A204.1 (cell line): ENCODE measurements at regions not wholly inside any gene's neighbourhood (a gene's known extent, or its start where the extent isn't known, plus 50 kb on each side); places are given as distances from the start of the nearest gene placed in this dataset.

Experiments used
- FAIRE-seq: peaks from 2 replicates; lab custom pipeline; 2012; peaks lifted over from hg19 to GRCh38; lab: Jason Lieb, UNC

DNA sequence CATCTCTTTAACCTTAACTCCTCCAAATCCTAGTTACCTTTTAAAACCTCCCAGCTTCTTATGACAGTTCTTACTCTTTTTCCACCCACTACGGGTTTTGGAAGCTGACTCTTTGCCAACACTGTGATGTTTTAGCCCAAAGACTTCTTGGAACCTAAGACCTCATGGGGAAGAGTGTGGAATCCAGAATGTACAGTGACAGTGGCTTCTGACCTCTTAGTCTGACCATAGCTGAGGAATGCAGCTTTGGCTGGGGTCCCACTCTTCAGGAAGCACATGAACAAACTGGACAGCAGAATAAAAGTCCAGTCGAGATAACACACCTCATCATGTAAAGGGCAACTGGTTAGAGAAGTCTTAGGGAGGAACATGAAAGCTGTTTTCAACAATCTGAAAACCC, 161.1 kb upstream of the PKDCC start:
- no peak for FAIRE-seq

- FAIRE-seq: no peak
Measured at GRCh38 chr2:41890341-41890740, 157.5 kb upstream of the PKDCC start.

DNA sequence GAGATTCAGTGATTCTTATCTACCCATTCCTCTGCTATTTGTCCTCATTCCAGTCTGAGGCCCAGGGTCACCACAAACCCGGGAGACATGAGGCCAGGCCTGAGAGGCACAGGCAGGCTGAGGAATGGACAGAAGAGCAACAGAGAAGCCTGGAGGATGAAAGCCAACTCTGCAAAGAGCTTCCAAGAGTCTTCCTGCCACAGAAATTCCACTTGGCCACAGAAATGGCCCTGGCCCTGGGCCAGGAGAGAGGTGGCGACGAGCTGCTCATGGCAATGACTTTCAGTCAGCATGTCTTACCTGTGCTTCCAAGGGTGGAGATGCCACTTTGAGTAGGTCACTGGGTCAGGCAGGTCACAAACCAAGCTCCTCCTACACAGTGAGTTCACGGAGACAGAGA, 155.3 kb upstream of the PKDCC start:
- FAIRE-seq: no peak

GRCh38 chr2:41894563-41895333, 153.1 kb upstream of the PKDCC start:
- no peak for FAIRE-seq

DNA sequence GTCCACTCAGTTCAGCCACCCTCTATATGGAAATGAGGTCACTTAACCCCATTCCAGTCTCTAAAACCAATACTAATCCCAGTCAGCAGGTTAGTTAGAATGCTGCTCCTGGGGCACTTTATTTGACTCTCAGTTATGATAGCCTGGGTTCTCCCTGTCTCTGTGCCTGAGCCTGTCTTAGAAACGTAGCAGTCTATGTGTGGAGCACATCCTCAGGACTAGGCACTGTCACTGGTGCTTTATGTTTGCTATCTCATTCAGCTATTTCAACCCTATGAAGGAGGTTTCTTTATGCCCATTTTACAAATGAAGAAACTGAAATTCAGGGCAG, 152.5 kb upstream of the PKDCC start:
- FAIRE-seq: no peak

GRCh38 chr2:41896186-41896846, 151.5 kb upstream of the PKDCC start:
- no peak for FAIRE-seq

GRCh38 chr2:41899189-41899588, 148.6 kb upstream of the PKDCC start:
- FAIRE-seq: no peak

DNA sequence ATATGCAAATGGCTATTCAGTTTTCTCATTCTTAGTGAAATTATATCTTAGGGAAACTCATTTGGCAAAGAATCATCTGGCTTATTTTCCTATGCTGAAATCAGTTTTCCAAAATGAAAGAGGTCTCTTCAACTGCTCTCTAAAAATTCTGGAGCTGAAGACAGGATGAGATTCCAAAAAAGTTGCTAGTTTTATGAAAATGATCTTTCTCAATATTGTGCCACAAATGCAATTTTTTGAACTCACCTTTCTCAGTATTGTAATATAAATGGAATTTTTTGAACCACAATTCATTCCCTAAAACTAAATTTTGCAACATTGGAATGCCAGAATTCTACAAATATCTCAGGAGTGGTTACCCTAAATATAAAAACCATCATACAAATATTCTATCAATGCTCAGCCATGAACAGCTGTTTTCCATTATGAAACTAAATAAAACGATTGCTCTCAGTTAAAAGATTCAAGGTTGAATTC, 147.7 kb upstream of the PKDCC start:
- no peak for FAIRE-seq

DNA sequence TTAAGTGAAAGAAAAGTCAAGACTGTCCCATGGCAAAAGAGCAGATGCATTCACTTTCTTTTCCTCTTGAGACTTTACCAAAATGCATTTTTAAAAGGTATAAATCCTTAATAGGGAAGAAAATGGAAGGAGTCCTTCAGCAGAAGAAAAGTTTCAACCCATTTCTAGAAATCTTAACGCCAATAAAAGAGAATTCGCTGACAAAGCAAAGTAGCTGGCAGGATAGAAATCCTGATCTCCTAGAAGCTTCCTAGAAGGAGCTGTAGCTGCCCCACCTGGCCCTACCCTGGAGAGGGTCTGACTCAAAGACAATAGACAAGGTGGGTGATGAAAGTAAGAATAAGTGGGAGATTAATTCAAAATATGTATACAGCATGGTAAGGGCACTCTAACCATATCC, 144.9 kb upstream of the PKDCC start:
- no peak for FAIRE-seq

DNA sequence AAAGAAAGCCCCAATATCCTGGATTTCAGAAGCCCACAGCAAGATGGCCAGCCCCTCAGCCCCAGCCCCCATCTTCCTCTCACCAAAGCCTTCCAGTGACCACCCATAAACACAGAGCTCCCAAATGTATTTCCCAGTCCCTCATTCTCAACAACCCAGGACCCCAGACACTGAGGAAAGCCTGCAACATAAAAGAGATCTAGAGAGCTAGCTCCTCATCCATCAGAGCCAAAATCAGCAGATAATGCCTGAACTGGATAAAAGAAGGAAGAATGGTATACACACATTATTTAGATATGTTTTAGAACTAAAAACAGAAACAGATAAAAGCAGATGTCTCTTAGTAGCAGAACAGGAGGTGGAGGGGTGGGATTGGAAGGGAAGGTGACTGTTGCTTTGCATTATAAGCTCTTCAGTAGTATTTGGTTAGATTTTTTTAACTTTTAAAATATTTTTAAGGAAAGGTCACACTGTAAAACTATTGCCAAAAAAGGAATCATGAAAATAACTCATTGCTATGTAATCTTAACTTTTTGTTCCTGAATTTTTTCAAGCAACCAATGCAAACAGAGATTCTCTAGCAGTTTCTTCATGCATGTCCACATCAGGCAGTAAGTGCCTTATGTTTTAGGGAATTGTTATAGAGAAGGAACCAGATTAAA, 144.2 kb upstream of the PKDCC start:
- FAIRE-seq: no peak

DNA sequence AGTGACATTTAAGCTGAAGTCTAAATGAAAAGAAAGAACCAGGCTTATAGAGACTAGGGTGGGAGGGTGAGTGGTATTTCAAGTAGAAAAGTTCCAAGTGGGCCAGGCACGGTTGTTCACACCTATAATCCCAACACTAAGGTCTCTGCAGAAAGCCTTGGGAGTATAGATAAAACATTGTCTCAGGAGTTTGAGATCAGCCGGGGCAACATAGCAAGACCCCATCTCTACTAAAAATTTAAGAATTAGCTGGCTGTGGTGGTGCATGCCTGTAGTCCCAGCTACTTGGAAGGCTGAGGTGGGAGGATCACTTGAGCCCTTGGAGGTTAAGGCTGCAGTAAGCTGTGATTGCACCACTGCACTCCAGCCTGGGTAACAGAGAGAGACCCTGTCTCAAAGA, 143.4 kb upstream of the PKDCC start:
- FAIRE-seq: no peak

DNA sequence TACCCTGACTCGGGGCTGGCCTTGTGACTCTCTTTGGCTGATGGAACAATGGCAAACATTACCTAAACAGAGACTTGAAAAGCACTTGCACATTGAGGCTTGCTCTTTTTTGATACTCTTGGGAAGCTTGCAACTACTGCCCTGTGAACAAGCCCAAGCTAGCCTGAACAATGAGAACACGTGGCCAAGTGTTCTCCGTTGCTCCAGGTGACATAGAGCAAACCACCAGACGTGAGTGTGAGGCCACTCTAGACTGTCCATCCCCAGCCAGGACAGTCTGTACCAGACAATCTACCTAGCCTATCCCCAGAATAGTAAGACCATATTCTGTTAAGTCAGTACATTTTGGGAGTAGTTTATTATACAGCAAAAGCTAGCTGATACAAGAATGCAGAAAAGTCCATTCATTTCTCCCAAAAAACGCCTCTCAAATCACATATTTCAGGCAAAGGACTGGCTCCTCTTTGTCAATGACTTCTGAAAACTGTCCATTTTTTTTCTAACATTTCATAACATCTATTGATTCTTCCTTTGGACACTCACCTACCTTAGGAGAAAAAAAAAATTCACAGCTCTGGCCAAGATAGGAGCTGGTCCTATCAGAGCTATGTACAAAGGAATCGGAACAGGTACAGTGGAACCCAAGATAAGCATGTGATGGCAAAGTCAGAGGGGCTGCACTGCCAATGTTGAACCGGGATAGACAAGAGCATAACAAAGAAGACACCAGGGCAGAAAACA, 142.1 kb upstream of the PKDCC start:
- no peak for FAIRE-seq

- FAIRE-seq: no peak
Measured at GRCh38 chr2:41906338-41906725, 141.5 kb upstream of the PKDCC start.

GRCh38 chr2:41907141-41907540, 140.7 kb upstream of the PKDCC start:
- no peak for FAIRE-seq

GRCh38 chr2:41907771-41908207, 140.0 kb upstream of the PKDCC start:
- FAIRE-seq: no peak

- no peak for FAIRE-seq
Measured at GRCh38 chr2:41908349-41908748, 139.5 kb upstream of the PKDCC start.

- no peak for FAIRE-seq
Measured at GRCh38 chr2:41909584-41909983, 138.2 kb upstream of the PKDCC start.

DNA sequence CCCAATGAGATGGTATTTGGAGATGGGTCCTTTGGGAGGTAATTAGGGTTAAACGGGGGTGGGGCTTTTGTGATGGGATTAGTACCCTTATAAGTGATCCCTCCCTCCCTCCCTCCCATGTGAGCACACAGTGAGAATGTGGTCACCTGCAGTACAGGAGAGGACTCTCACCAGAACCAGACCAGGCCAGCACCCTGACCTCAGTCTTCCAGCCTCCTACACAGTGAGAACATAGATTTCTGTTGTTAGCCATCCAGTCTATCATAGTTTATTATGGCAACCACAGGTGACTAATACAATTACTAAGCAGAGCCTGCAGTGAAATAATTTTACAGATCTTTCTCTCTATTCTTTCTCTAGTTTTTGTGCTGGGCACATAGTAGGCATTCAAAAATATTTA, 137.7 kb upstream of the PKDCC start:
- FAIRE-seq: no peak

DNA sequence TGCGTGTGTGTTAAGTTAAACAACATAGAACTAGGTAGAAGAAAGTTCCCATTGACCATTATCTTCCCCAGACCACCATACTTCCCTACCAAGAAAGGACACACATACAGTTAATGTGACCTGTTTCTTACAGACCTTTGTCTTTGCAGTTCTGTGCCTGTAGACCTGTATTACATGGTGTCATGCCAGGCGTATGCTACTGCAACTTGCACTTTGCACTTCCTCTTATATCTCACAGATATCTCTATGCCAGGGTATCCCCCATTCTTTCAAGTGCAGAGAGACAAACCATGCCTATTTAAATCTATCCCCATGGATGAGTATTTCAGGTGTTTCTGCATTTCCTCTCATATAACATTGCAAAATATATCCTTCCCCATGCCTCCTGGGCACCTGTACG, 136.8 kb upstream of the PKDCC start:
- no peak for FAIRE-seq

DNA sequence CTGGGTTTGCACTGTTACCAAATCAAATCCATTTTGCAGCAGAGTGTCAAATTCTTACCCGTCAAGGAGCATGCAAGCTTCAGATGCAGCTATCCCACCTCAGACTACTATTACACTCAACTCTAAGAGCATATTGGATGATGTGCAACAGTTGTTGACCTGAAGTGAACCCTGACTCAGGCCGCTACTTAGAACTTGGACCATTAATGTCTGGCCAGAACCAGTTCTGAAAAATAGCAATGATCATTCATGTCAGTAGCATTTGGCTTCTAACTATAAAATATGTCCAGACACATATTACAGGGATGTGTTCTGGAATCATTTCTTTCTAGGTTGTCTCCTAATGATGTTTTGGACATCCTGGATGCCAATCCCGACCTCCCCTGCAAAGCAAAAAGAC, 135.5 kb upstream of the PKDCC start:
- FAIRE-seq: no peak

DNA sequence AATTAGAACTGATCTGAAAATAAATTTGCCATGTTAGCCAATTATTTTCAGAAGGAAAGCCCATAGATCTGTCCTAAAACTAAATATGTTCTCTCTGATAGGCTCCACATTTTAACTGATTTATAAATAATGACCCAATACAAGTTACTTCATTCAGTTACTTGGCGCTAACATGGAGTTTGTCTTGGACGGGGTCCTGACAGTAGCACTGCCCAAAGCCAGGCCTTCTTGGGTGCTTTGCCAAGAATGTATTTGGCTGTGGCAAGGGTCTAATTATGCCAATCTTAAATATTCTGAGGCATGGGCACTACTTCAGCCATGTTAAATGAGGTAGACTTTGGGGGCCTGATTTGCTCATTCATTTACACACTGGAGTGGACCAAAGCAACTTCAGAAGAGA, 135.0 kb upstream of the PKDCC start:
- no peak for FAIRE-seq

DNA sequence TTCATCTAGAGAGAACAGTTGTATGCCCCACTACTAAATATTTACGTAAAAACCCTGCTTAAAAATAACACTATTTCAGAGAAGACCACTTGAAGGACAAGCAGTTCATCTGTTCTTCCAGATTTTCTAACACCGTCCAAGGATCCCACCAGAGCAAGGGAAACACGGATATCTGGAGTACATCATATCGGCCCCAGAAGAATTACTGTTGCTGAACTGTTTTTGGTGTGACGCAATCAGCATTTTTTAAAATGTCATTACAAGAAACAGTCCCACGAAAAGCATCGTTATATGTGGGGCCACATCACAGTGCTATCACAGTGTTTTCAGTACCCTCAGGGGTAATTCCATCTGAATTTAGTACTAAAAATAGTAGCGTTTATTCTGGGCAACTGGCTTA, 134.5 kb upstream of the PKDCC start:
- FAIRE-seq: no peak
